HEK293 (cell line): ENCODE measurements at regions not wholly inside any gene's neighbourhood (a gene's known extent, or its start where the extent isn't known, plus 50 kb on each side); places are given as distances from the start of the nearest gene placed in this dataset.
A peak's percentile ranks its signal among the peaks of the same experiment; 100 is the strongest.

ENCODE experiments used
- CTCF ChIA-PET: fragments of 350-600 bp; formaldehyde crosslinking; extraction: SDS; loops from one replicate; lab custom pipeline; 2021; ENCODE audit warnings: antibody characterized with exemption; lab: Yijun Ruan, JAX
- POLR2A ChIA-PET: fragments of 300-600 bp; formaldehyde crosslinking; extraction: SDS; loops from one replicate; lab custom pipeline; 2020; ENCODE audit warnings: antibody characterized with exemption, inconsistent platforms; lab: Yijun Ruan, JAX
- H3K27ac ChIP-seq: fragments of 200-500 bp; sonication (Bioruptor generic); 2 replicates; pipeline ENCODE4 v1.5.1; 2014; ENCODE audit warnings: low read depth, low read length, control low read depth, inconsistent platforms; ENCODE audit errors: extremely low read depth
- H3K36me3 ChIP-seq, 2 experiments: fragments of 200-500 bp in 1 of 2; sonication (Bioruptor generic) in 1 of 2; 1 replicate in 1 of 2; 2 replicates in 1 of 2; pipeline ENCODE4 v1.5.1; 2014 to 2017; ENCODE audit warnings: inconsistent platforms in 2 of 2, low read length in 2 of 2; ENCODE audit not compliant: control insufficient read depth in 2 of 2, insufficient read depth in 1 of 2
- H3K4me1 ChIP-seq: fragments of 200-500 bp; sonication (Bioruptor generic); 2 replicates; pipeline ENCODE4 v1.5.1; 2014; ENCODE audit warnings: mild to moderate bottlenecking, low read length, inconsistent platforms; ENCODE audit not compliant: control insufficient read depth, insufficient read depth
- H3K4me3 ChIP-seq: 2 replicates; pipeline ENCODE4 v1.5.1; 2011; ENCODE audit warnings: low read depth, mild to moderate bottlenecking, control low read depth, low read length, moderate library complexity
- H3K9me3 ChIP-seq: fragments of 200-500 bp; sonication (Bioruptor generic); 2 replicates; pipeline ENCODE4 v1.5.1; 2014; ENCODE audit warnings: low read depth, low read length, inconsistent platforms; ENCODE audit not compliant: control insufficient read depth, insufficient read depth
- GLI4 ChIP-seq: fragments of 450-650 bp; formaldehyde crosslinking; IDR thresholded peaks from 2 replicates; pipeline ENCODE4 v1.5.1; 2016; ENCODE audit warnings: missing biosample characterization, missing genetic modification characterization
- HOXD13 ChIP-seq: sonication (generic); formaldehyde crosslinking; IDR thresholded peaks from 2 replicates; pipeline ENCODE4 v1.8.0; 2022; ENCODE audit warnings: missing genetic modification reagents, borderline replicate concordance
- KLF10 ChIP-seq: fragments of 450-650 bp; IDR thresholded peaks from 2 replicates; pipeline ENCODE4 v1.5.1; 2018; ENCODE audit warnings: missing biosample characterization, mild to moderate bottlenecking, missing genetic modification characterization
- SP7 ChIP-seq: fragments of 450-650 bp; formaldehyde crosslinking; IDR thresholded peaks from 2 replicates; pipeline ENCODE4 v1.5.1; 2016; ENCODE audit warnings: missing biosample characterization, missing genetic modification characterization
- YY1 ChIP-seq: fragments of 450-650 bp; formaldehyde crosslinking; IDR thresholded peaks from 2 replicates; pipeline ENCODE4 v1.5.1; 2018; ENCODE audit warnings: missing biosample characterization, missing genetic modification characterization
- YY2 ChIP-seq: fragments of 450-650 bp; formaldehyde crosslinking; IDR thresholded peaks from 2 replicates; pipeline ENCODE4 v1.5.1; 2016; ENCODE audit warnings: missing biosample characterization, missing genetic modification characterization
- ZBTB48 ChIP-seq: fragments of 450-650 bp; formaldehyde crosslinking; IDR thresholded peaks from 2 replicates; pipeline ENCODE4 v1.5.1; 2016; ENCODE audit warnings: missing biosample characterization, missing genetic modification characterization
- ZFP37 ChIP-seq: fragments of 450-650 bp; formaldehyde crosslinking; IDR thresholded peaks from 2 replicates; pipeline ENCODE4 v1.5.1; 2016; ENCODE audit warnings: missing biosample characterization, missing genetic modification characterization
- ZNF146 ChIP-seq: fragments of 450-650 bp; formaldehyde crosslinking; IDR thresholded peaks from 2 replicates; pipeline ENCODE4 v1.5.1; 2016; ENCODE audit warnings: missing biosample characterization, missing genetic modification characterization
- ZNF155 ChIP-seq: fragments of 450-650 bp; formaldehyde crosslinking; IDR thresholded peaks from 2 replicates; pipeline ENCODE4 v1.5.1; 2016; ENCODE audit warnings: missing biosample characterization, missing genetic modification characterization
- ZNF169 ChIP-seq: fragments of 450-650 bp; formaldehyde crosslinking; IDR thresholded peaks from 2 replicates; pipeline ENCODE4 v1.5.1; 2016; ENCODE audit warnings: missing biosample characterization, missing genetic modification characterization
- ZNF221 ChIP-seq: fragments of 450-650 bp; formaldehyde crosslinking; IDR thresholded peaks from 2 replicates; pipeline ENCODE4 v1.5.1; 2017; ENCODE audit warnings: missing biosample characterization, missing genetic modification characterization, borderline replicate concordance
- ZNF248 ChIP-seq: fragments of 450-650 bp; formaldehyde crosslinking; IDR thresholded peaks from 2 replicates; pipeline ENCODE4 v1.5.1; 2017; ENCODE audit warnings: missing biosample characterization, missing genetic modification characterization
- ZNF335 ChIP-seq: fragments of 450-650 bp; formaldehyde crosslinking; conservative IDR thresholded peaks from 2 replicates; pipeline ENCODE4 v1.5.1; 2016; ENCODE audit warnings: missing biosample characterization, missing genetic modification characterization
- ZNF341 ChIP-seq: fragments of 450-650 bp; formaldehyde crosslinking; IDR thresholded peaks from 2 replicates; pipeline ENCODE4; 2016; ENCODE audit warnings: low read depth, missing biosample characterization, missing genetic modification characterization
- ZNF394 ChIP-seq: fragments of 450-650 bp; formaldehyde crosslinking; IDR thresholded peaks from 2 replicates; pipeline ENCODE4 v1.5.1; 2016; ENCODE audit warnings: missing biosample characterization, missing genetic modification characterization, mild to moderate bottlenecking, moderate library complexity, borderline replicate concordance
- ZNF48 ChIP-seq: fragments of 450-650 bp; formaldehyde crosslinking; IDR thresholded peaks from 2 replicates; pipeline ENCODE4 v1.5.1; 2016; ENCODE audit warnings: missing biosample characterization, missing genetic modification characterization
- ZNF549 ChIP-seq: fragments of 450-650 bp; IDR thresholded peaks from 2 replicates; pipeline ENCODE4 v1.5.1; 2018; ENCODE audit warnings: missing biosample characterization, missing genetic modification characterization, mild to moderate bottlenecking, inconsistent platforms, moderate library complexity
- ZNF654 ChIP-seq: fragments of 450-650 bp; formaldehyde crosslinking; IDR thresholded peaks from 2 replicates; pipeline ENCODE4 v1.5.1; 2016; ENCODE audit warnings: low read depth, missing biosample characterization, missing genetic modification characterization
- ZNF658 ChIP-seq: fragments of 450-650 bp; formaldehyde crosslinking; IDR thresholded peaks from 2 replicates; pipeline ENCODE4; 2016; ENCODE audit warnings: missing biosample characterization, missing genetic modification characterization
- ZNF701 ChIP-seq: fragments of 450-650 bp; formaldehyde crosslinking; IDR thresholded peaks from 2 replicates; pipeline ENCODE4 v1.5.1; 2016; ENCODE audit warnings: missing biosample characterization, missing genetic modification characterization
- ZNF76 ChIP-seq: fragments of 450-650 bp; formaldehyde crosslinking; IDR thresholded peaks from 2 replicates; pipeline ENCODE4; 2016; ENCODE audit warnings: low read depth, missing biosample characterization, missing genetic modification characterization, borderline replicate concordance
- ZNF768 ChIP-seq: fragments of 450-650 bp; formaldehyde crosslinking; IDR thresholded peaks from 2 replicates; pipeline ENCODE4 v1.5.1; 2018; ENCODE audit warnings: missing biosample characterization, mild to moderate bottlenecking, missing genetic modification characterization
- ZNF830 ChIP-seq: fragments of 450-650 bp; IDR thresholded peaks from 2 replicates; pipeline ENCODE4 v1.5.0; 2018; ENCODE audit warnings: missing biosample characterization, missing genetic modification characterization, low read depth, mild to moderate bottlenecking, moderate library complexity
- ZSCAN23 ChIP-seq: fragments of 450-650 bp; formaldehyde crosslinking; IDR thresholded peaks from 2 replicates; pipeline ENCODE4 v1.5.1; 2016; ENCODE audit warnings: missing biosample characterization, missing genetic modification characterization
- ZSCAN30 ChIP-seq: fragments of 450-650 bp; IDR thresholded peaks from 2 replicates; pipeline ENCODE4 v1.5.1; 2018; ENCODE audit warnings: missing biosample characterization, mild to moderate bottlenecking, missing genetic modification characterization, moderate library complexity
- TF ChIP-seq, protein P1 (sequence below): fragments of 450-650 bp; formaldehyde crosslinking; IDR thresholded peaks from 2 replicates; pipeline ENCODE4 v1.5.1; 2017; ENCODE audit warnings: missing biosample characterization, missing genetic modification characterization
- TF ChIP-seq, protein P2 (sequence below): sonication (generic); formaldehyde crosslinking; IDR thresholded peaks from 2 replicates; pipeline ENCODE4 v1.8.1; 2022; ENCODE audit warnings: mild to moderate bottlenecking, moderate library complexity, missing genetic modification reagents
- TF ChIP-seq, protein P3 (sequence below): fragments of 450-650 bp; formaldehyde crosslinking; IDR thresholded peaks from 2 replicates; pipeline ENCODE4 v1.5.1; 2016; ENCODE audit warnings: missing biosample characterization, missing genetic modification characterization
- TF ChIP-seq, protein P4 (sequence below): fragments of 450-650 bp; formaldehyde crosslinking; IDR thresholded peaks from 2 replicates; pipeline ENCODE4 v1.5.1; 2016; ENCODE audit warnings: missing biosample characterization, missing genetic modification characterization

DNA sequence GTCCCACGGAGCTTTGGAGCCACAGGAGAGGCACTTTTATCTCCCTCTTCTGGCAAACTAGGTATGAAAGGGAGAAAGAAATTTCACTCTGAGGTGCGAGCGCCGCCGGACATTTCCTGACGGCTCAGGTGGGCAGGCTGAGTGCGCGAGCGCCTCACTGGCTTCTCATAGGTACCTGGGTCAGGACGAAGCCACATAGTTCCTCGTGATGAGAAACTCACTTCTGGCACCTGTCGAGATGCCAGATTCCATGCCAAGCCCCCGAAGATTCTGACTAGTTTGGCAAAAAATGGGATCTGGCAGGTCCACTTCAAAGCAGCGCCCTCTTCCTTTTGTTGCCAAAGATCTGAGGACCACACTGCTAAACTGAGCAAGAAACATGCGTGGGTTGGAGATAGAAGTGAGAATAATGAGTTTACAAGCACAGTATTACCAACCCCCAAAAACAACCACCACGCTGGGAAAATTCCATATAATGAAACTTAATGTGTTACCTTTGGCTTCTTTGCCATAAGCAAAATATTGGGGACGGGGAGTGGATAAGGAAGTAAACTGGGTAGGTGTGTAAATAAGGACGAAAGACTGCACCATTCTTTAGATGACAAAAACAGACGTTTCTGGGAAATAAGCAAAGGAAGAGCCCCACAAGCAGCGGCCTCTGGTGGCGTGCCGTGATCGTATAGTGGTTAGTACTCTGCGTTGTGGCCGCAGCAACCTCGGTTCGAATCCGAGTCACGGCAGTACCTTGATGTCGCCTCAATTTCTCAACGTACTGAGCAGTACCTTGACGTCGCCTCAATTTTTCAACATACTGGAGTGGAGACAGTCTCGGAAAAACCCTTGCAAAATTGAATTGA, 89.8 kb upstream of the PRSS16 start:
- Histone ChIP-seq H3K4me3 (peak overlapping the region; percentile 65), H3K27ac (no peak overlapping the region; the same call in 1 of the 2 replicates), H3K4me1 (no peaks in the 10 kb centered on the region), H3K36me3 (no peaks in the 10 kb centered on the region), H3K9me3 (no peaks in the 10 kb centered on the region)
- CTCF ChIA-PET, result interaction anchor here (0.6 to 1.0 kb wide), 8 partner anchors 29 to 1544 kb away, joined by 3 to 4 read pairs (median 3); no protein-coding TSS in a partner anchor
- POLR2A ChIA-PET, result interaction anchor here (3.2 kb wide), 1 partner anchor 11 kb away, joined by 30 read pairs; a partner anchor contains a TSS
- TF ChIP-seq ZNF155 (tag by site-specific recombination), result no peak
- no peak for TF ChIP-seq ZNF768 (tag by site-specific recombination)
- peak; percentile 84 for TF ChIP-seq ZNF335 (tag by site-specific recombination)
- TF ChIP-seq ZNF248, result no peak
- no peak for TF ChIP-seq ZNF549 (tag by site-specific recombination)
- TF ChIP-seq ZNF654 (tag by site-specific recombination), result peak; percentile 37
- no peak for TF ChIP-seq ZNF830 (tag by site-specific recombination)
- no peak for TF ChIP-seq YY2
- peak; percentile 69; the same call in 1 of the 2 replicates for TF ChIP-seq ZNF76 (tag by site-specific recombination)
- TF ChIP-seq ZNF701 (tag by site-specific recombination), result no peak
- TF ChIP-seq, protein P1, sequence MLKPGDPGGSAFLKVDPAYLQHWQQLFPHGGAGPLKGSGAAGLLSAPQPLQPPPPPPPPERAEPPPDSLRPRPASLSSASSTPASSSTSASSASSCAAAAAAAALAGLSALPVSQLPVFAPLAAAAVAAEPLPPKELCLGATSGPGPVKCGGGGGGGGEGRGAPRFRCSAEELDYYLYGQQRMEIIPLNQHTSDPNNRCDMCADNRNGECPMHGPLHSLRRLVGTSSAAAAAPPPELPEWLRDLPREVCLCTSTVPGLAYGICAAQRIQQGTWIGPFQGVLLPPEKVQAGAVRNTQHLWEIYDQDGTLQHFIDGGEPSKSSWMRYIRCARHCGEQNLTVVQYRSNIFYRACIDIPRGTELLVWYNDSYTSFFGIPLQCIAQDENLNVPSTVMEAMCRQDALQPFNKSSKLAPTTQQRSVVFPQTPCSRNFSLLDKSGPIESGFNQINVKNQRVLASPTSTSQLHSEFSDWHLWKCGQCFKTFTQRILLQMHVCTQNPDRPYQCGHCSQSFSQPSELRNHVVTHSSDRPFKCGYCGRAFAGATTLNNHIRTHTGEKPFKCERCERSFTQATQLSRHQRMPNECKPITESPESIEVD, result no peak
- no peak for TF ChIP-seq ZNF658
- no peak for TF ChIP-seq HOXD13 (CRISPR knock-in tag)
- 0 out of 2 replicates have a peak, but pooled peaks have one; percentile 18 for TF ChIP-seq GLI4 (tag by site-specific recombination)
- no peak for TF ChIP-seq ZNF146 (tag by site-specific recombination)
- no peak for TF ChIP-seq YY1
- peak; percentile 87; the same call in 1 of the 2 replicates for TF ChIP-seq ZFP37 (tag by site-specific recombination)
- peak; percentile 80 for TF ChIP-seq ZNF394 (tag by site-specific recombination)
- peak; percentile 63; the same call in 1 of the 2 replicates for TF ChIP-seq ZSCAN30 (tag by site-specific recombination)
- TF ChIP-seq, protein P2, sequence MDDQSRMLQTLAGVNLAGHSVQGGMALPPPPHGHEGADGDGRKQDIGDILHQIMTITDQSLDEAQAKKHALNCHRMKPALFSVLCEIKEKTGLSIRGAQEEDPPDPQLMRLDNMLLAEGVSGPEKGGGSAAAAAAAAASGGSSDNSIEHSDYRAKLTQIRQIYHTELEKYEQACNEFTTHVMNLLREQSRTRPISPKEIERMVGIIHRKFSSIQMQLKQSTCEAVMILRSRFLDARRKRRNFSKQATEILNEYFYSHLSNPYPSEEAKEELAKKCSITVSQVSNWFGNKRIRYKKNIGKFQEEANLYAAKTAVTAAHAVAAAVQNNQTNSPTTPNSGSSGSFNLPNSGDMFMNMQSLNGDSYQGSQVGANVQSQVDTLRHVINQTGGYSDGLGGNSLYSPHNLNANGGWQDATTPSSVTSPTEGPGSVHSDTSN, result no peak
- TF ChIP-seq ZNF221 (tag by site-specific recombination), result no peak
- TF ChIP-seq KLF10, result no peak; the same call in 1 of the 2 replicates
- TF ChIP-seq ZNF341 (tag by site-specific recombination), result no peak; the same call in 1 of the 2 replicates
- peak; percentile 78; the same call in 1 of the 2 replicates for TF ChIP-seq SP7
- TF ChIP-seq, protein P3, sequence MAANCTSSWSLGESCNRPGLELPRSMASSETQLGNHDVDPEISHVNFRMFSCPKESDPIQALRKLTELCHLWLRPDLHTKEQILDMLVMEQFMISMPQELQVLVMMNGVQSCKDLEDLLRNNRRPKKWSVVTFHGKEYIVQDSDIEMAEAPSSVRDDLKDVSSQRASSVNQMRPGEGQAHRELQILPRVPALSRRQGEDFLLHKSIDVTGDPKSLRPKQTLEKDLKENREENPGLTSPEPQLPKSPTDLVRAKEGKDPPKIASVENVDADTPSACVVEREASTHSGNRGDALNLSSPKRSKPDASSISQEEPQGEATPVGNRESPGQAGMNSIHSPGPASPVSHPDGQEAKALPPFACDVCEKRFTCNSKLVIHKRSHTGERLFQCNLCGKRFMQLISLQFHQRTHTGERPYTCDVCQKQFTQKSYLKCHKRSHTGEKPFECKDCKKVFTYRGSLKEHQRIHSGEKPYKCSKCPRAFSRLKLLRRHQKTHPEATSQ (tag by site-specific recombination), result no peak
- TF ChIP-seq ZNF169 (tag by site-specific recombination), result no peak
- TF ChIP-seq, protein P4, sequence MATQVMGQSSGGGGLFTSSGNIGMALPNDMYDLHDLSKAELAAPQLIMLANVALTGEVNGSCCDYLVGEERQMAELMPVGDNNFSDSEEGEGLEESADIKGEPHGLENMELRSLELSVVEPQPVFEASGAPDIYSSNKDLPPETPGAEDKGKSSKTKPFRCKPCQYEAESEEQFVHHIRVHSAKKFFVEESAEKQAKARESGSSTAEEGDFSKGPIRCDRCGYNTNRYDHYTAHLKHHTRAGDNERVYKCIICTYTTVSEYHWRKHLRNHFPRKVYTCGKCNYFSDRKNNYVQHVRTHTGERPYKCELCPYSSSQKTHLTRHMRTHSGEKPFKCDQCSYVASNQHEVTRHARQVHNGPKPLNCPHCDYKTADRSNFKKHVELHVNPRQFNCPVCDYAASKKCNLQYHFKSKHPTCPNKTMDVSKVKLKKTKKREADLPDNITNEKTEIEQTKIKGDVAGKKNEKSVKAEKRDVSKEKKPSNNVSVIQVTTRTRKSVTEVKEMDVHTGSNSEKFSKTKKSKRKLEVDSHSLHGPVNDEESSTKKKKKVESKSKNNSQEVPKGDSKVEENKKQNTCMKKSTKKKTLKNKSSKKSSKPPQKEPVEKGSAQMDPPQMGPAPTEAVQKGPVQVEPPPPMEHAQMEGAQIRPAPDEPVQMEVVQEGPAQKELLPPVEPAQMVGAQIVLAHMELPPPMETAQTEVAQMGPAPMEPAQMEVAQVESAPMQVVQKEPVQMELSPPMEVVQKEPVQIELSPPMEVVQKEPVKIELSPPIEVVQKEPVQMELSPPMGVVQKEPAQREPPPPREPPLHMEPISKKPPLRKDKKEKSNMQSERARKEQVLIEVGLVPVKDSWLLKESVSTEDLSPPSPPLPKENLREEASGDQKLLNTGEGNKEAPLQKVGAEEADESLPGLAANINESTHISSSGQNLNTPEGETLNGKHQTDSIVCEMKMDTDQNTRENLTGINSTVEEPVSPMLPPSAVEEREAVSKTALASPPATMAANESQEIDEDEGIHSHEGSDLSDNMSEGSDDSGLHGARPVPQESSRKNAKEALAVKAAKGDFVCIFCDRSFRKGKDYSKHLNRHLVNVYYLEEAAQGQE, result 0 out of 2 replicates have a peak, but pooled peaks have one; percentile 11
- no peak for TF ChIP-seq ZNF48 (tag by site-specific recombination)
- no peak for TF ChIP-seq ZSCAN23
- TF ChIP-seq ZBTB48, result no peak
